ENCODE measurements at regions not wholly inside any gene's neighbourhood (a gene's known extent, or its start where the extent isn't known, plus 50 kb on each side); places are given as distances from the start of the nearest gene placed in this dataset.

DNA sequence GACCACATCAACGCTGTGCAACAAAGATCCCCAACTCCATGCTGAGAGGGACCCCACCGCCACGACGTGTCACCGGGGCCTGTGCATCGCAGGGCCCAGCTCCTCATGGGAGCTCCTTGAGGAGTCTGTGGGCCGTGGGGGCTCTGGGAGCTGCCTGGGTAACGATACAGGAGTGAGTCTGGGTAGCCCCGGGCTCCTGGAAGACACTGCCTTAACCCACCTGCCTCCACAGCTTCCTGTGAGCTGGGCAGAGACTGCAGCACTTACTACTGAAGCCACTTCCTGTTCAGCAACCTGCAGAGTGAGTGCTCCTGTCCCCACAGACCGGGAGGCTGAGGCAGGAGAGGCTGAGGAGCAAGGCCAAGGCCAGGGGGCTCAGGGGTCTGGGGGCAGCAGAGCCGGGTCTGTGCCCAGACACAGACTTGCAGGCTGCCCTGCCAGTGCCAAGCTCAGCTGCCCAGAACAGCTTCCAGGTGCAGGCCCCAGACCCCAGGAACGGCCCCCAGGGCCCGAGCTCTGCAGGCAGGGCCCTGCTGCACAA, 226.7 kb downstream of the BRD1 start (continued):
- no peak for TF ChIP-seq SRF (IDR thresholded peaks at IDR 0.05; ENCODE audit: low read depth)
- TF ChIP-seq EZH2 (IDR thresholded peaks at IDR 0.05), result no peak
- TF ChIP-seq CEBPB (IDR thresholded peaks at IDR 0.05; ENCODE audit: low read depth), result no peak
- TF ChIP-seq FOSL1 (IDR thresholded peaks at IDR 0.05; ENCODE audit: low read depth), result no peak
- no peak for TF ChIP-seq EGR1 (IDR thresholded peaks at IDR 0.05; ENCODE audit: low read depth)

DNA sequence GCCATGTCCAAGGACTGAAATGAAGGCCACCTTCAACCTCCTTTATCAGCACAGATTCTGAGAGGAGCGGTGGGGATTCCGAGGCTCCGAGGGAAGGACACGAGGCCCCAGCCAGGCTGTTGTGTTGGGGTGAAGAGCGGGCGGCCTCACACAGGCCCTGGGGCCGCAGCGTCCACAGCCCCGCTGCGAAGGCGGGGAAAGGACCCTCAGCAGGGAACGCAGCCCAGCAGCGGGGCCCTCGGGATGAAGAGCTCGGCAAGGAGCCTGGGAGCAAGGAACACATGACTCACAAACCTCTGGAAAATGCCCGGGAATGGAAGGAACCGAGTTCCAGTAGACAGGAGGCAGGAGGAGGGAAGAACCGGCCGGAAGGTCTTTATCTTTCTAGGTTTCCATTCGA, 227.2 kb downstream of the BRD1 start:
- intact Hi-C loops (cut with micrococcal nuclease), result no loop called here
- CTCF ChIA-PET, result no interaction called here
- no peaks in the 10 kb centered on the region for H3K27me3 ChIP-seq (ENCODE audit: insufficient read depth, low read length)

More for the DNA sequence above, 227.2 kb downstream of the BRD1 start:
- TF ChIP-seq FOSL1 (IDR thresholded peaks at IDR 0.05; ENCODE audit: low read depth) (no peak), EGR1 (IDR thresholded peaks at IDR 0.05; ENCODE audit: low read depth) (no peak), SRF (IDR thresholded peaks at IDR 0.05; ENCODE audit: low read depth) (no peak), ZNF274 (IDR thresholded peaks at IDR 0.05; ENCODE audit: low read depth, low read length) (no peak), EZH2phosphoT487 (IDR thresholded peaks at IDR 0.05; ENCODE audit: borderline replicate concordance) (no peak), CBX3 (IDR thresholded peaks at IDR 0.05; ENCODE audit: low read depth) (no peak), ZFX (IDR thresholded peaks at IDR 0.05) (no peak), MAX (IDR thresholded peaks at IDR 0.05) (no peak)
- TF ChIP-seq, protein P1, sequence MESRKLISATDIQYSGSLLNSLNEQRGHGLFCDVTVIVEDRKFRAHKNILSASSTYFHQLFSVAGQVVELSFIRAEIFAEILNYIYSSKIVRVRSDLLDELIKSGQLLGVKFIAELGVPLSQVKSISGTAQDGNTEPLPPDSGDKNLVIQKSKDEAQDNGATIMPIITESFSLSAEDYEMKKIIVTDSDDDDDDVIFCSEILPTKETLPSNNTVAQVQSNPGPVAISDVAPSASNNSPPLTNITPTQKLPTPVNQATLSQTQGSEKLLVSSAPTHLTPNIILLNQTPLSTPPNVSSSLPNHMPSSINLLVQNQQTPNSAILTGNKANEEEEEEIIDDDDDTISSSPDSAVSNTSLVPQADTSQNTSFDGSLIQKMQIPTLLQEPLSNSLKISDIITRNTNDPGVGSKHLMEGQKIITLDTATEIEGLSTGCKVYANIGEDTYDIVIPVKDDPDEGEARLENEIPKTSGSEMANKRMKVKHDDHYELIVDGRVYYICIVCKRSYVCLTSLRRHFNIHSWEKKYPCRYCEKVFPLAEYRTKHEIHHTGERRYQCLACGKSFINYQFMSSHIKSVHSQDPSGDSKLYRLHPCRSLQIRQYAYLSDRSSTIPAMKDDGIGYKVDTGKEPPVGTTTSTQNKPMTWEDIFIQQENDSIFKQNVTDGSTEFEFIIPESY (IDR thresholded peaks at IDR 0.05; ENCODE audit: extremely low read depth, insufficient replicate concordance, low read length), result no peak
- H3K36me3 ChIP-seq (ENCODE audit: control insufficient read depth in 1 of 2, insufficient read depth in 2 of 2, low read length in 2 of 2), result peaks cover 0 to 14% of the 10 kb centered on the region in 2 experiments; a peak in 1 of 4 replicates
- H3K79me2 ChIP-seq (ENCODE audit: insufficient read depth, low read length), result peaks cover 73% of the 10 kb centered on the region
- ChIA-PET RAD21 (ENCODE audit: low non-redundant PET in 1 of 2, low total read pairs in 2 of 2, uncharacterized antibody in 2 of 2, unreplicated experiment in 2 of 2) (no interaction called here), POLR2A (no interaction called here)
- ATAC-seq (no peak), DNase-seq (ENCODE audit: low read depth, low spot score) (no peak)
- no peak overlapping the region for H3K27ac ChIP-seq (ENCODE audit: low read depth, low read length)
- no peak overlapping the region for H3K4me2 ChIP-seq (ENCODE audit: low read length)
- H3K9me2 ChIP-seq (ENCODE audit: insufficient read depth), result no peaks in the 10 kb centered on the region
- no peak overlapping the region for H3K9ac ChIP-seq (ENCODE audit: low read length)
- no peaks in the 10 kb centered on the region for H3K4me1 ChIP-seq (ENCODE audit: control insufficient read depth in 1 of 2, insufficient read depth in 2 of 2, low read length in 2 of 2)
- H4K20me1 ChIP-seq (ENCODE audit: insufficient read depth), result no peaks in the 10 kb centered on the region
- no peaks in the 10 kb centered on the region for H3K9me3 ChIP-seq (ENCODE audit: control insufficient read depth in 1 of 2, insufficient read depth in 1 of 2, low read depth in 1 of 2, low read length in 2 of 2)
- H2AFZ ChIP-seq (ENCODE audit: low read depth, low read length, poor library complexity, severe bottlenecking), result no peak overlapping the region
- no TSS peak for BruUV-seq (replicated peaks)
- no peak overlapping the region for H3K4me3 ChIP-seq (replicated peaks in 1 of 2; ENCODE audit: low read depth in 1 of 2, low read length in 2 of 2)
